ENCODE measurements at regions not wholly inside any gene's neighbourhood (a gene's known extent, or its start where the extent isn't known, plus 50 kb on each side); places are given as distances from the start of the nearest gene placed in this dataset.

DNA sequence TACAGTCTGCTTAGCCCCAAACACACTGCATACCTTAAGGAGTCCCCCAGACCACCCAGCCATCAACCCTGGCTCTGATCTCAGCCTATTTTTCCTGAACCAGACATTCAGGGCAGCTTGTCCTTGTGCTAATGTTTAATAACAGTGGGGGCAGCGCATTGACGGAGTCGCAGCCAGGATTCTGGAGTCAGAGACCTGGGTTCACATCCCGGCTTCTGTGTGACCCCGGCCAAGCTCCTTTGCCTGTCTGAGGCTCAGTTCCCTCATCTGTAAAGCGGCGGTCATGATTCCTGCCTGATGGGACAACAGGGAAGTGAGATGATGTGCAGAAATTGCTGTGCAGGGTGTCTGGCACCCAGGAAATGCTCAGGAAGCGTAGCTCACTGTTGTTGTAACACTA, 63.1 kb downstream of the MATN1 start:
- TF ChIP-seq GATA2 (IDR thresholded peaks at IDR 0.05; ENCODE audit: low read depth, low read length) (no peak), GATA3 (IDR thresholded peaks at IDR 0.05; ENCODE audit: low read depth, low read length) (no peak)

All from SH-SY5Y (cell line).